ENCODE measurements at regions not wholly inside any gene's neighbourhood (a gene's known extent, or its start where the extent isn't known, plus 50 kb on each side); places are given as distances from the start of the nearest gene placed in this dataset.

GRCh38 chr1:67886076-67886475 lies 52.8 kb upstream of the GNG12 start:
- Mint-ChIP-seq H3K4me1 (ENCODE audit: low read depth) (peaks cover 24% of the 10 kb centered on the region), H3K4me3 (ENCODE audit: unreplicated experiment) (no peak overlapping the region), H3K27ac (ENCODE audit: unreplicated experiment) (no peak overlapping the region), H3K9me3 (ENCODE audit: low read depth) (no peaks in the 10 kb centered on the region), H3K27me3 (ENCODE audit: low read depth) (no peaks in the 10 kb centered on the region), H3K36me3 (ENCODE audit: low read depth) (no peaks in the 10 kb centered on the region)
- no peak for DNase-seq (ENCODE audit: low spot score)
- no peak for TF ChIP-seq CTCF (IDR thresholded peaks at IDR 0.05)

GRCh38 chr1:67883069-67883468 lies 49.8 kb upstream of the GNG12 start:
- no peak for TF ChIP-seq CTCF (IDR thresholded peaks at IDR 0.05)
- Mint-ChIP-seq H3K27ac (ENCODE audit: unreplicated experiment) (no peak overlapping the region), H3K4me1 (ENCODE audit: low read depth) (peaks cover 6% of the 10 kb centered on the region), H3K4me3 (ENCODE audit: unreplicated experiment) (no peak overlapping the region), H3K36me3 (ENCODE audit: low read depth) (no peaks in the 10 kb centered on the region), H3K9me3 (ENCODE audit: low read depth) (no peaks in the 10 kb centered on the region), H3K27me3 (ENCODE audit: low read depth) (no peaks in the 10 kb centered on the region)
- DNase-seq (ENCODE audit: low spot score): no peak

Data from chondrocyte (in vitro differentiated cells).